Smooth muscle cell (in vitro differentiated cells): ENCODE measurements at regions not wholly inside any gene's neighbourhood (a gene's known extent, or its start where the extent isn't known, plus 50 kb on each side); places are given as distances from the start of the nearest gene placed in this dataset.

Experiments
- DNase-seq: peaks from one replicate; lab custom pipeline; 2025; ENCODE audit not compliant: unreplicated experiment; lab: John Stamatoyannopoulos, UW
- H2AFZ ChIP-seq: fragments of 200-600 bp; sonication (generic); 2 replicates; pipeline ENCODE4 v1.6.0; 2016; ENCODE audit warnings: antibody characterized with exemption, low read depth, mild to moderate bottlenecking
- H3F3A ChIP-seq: fragments of 200-600 bp; sonication (generic); 2 replicates; pipeline ENCODE4 v1.6.0; 2017; ENCODE audit warnings: antibody characterized with exemption, low read depth
- H3K27ac ChIP-seq: fragments of 200-600 bp; sonication (generic); 2 replicates; pipeline ENCODE4 v1.5.1; 2016; ENCODE audit warnings: low read depth, mild to moderate bottlenecking
- H3K27me3 ChIP-seq: fragments of 200-600 bp; sonication (generic); 2 replicates; pipeline ENCODE4 v1.6.1; 2016; ENCODE audit warnings: low read depth, mild to moderate bottlenecking
- H3K36me3 ChIP-seq: fragments of 200-600 bp; sonication (generic); 2 replicates; pipeline ENCODE4 v1.5.1; 2016; ENCODE audit warnings: low read depth
- H3K4me1 ChIP-seq: fragments of 200-600 bp; sonication (generic); 2 replicates; pipeline ENCODE4 v1.5.1; 2016; ENCODE audit warnings: low read depth
- H3K4me2 ChIP-seq: fragments of 200-600 bp; sonication (generic); 2 replicates; pipeline ENCODE4 v1.6.0; 2016; ENCODE audit warnings: mild to moderate bottlenecking
- H3K4me3 ChIP-seq: fragments of 200-600 bp; sonication (generic); 2 replicates; pipeline ENCODE4 v1.5.1; 2016; ENCODE audit warnings: mild to moderate bottlenecking
- H3K79me2 ChIP-seq: fragments of 200-600 bp; sonication (generic); 2 replicates; pipeline ENCODE4 v1.6.0; 2016; ENCODE audit warnings: low read depth, mild to moderate bottlenecking
- H3K9ac ChIP-seq: fragments of 200-600 bp; sonication (generic); 2 replicates; pipeline ENCODE4 v1.6.0; 2016; ENCODE audit warnings: low read depth
- H3K9me3 ChIP-seq: fragments of 200-600 bp; sonication (generic); replicated peaks from 2 replicates; pipeline ENCODE4 v1.5.1; 2016; ENCODE audit warnings: low read depth
- H4K20me1 ChIP-seq: fragments of 200-600 bp; sonication (generic); 2 replicates; pipeline ENCODE4 v1.6.0; 2016; ENCODE audit warnings: low read depth
- CTCF ChIP-seq: fragments of 200-600 bp; sonication (generic); IDR thresholded peaks from 2 replicates; pipeline ENCODE4 v1.5.1; 2017; ENCODE audit warnings: borderline replicate concordance, mild to moderate bottlenecking, antibody characterized with exemption; ENCODE audit not compliant: insufficient read depth, poor library complexity, severe bottlenecking
- WGBS: methylation state at CpG from one replicate; pipeline ENCODE4 v1.1.7; 2016; ENCODE audit warnings: low lambda C conversion rate; 5-methylcytosine and 5-hydroxymethylcytosine counted together

- H3K36me3 ChIP-seq: no peaks in the 10 kb centered on the region
- 93% methylated on average over 10 of the region's 10 CpGs for WGBS
- H4K20me1 ChIP-seq: no peaks in the 10 kb centered on the region
- DNase-seq: no peak
- no peak overlapping the region for H3K4me2 ChIP-seq
- no peak overlapping the region for H3K27ac ChIP-seq
- no peak overlapping the region for H3K4me3 ChIP-seq
- H3F3A ChIP-seq: no peaks in the 10 kb centered on the region
- no peaks in the 10 kb centered on the region for H3K4me1 ChIP-seq
- no peaks in the 10 kb centered on the region for H3K27me3 ChIP-seq
- H3K9me3 ChIP-seq: no peaks in the 10 kb centered on the region
- H3K9ac ChIP-seq: no peak overlapping the region
- no peak for TF ChIP-seq CTCF
- H2AFZ ChIP-seq: no peak overlapping the region
- no peaks in the 10 kb centered on the region for H3K79me2 ChIP-seq
Measured at GRCh38 chr9:759983-760736, 81.3 kb upstream of the DMRT1 start.

GRCh38 chr9:761176-761792 is 80.2 kb upstream of the DMRT1 start:
- Histone ChIP-seq H3K9ac (no peak overlapping the region), H3K4me2 (no peak overlapping the region), H2AFZ (no peak overlapping the region), H3K27me3 (no peaks in the 10 kb centered on the region), H3F3A (no peaks in the 10 kb centered on the region), H3K9me3 (no peaks in the 10 kb centered on the region), H3K4me3 (no peak overlapping the region), H3K27ac (no peak overlapping the region), H3K79me2 (no peaks in the 10 kb centered on the region), H3K4me1 (no peaks in the 10 kb centered on the region), H4K20me1 (no peaks in the 10 kb centered on the region), H3K36me3 (no peaks in the 10 kb centered on the region)
- WGBS: 86% methylated on average over 7 of the region's 7 CpGs
- no peak for TF ChIP-seq CTCF
- DNase-seq: no peak

- no peaks in the 10 kb centered on the region for H3K79me2 ChIP-seq
- no peaks in the 10 kb centered on the region for H3K27me3 ChIP-seq
- no peaks in the 10 kb centered on the region for H3K4me1 ChIP-seq
- WGBS: 93% methylated on average over 13 of the region's 13 CpGs
- no peaks in the 10 kb centered on the region for H3F3A ChIP-seq
- TF ChIP-seq CTCF: no peak
- H3K27ac ChIP-seq: no peak overlapping the region
- no peak overlapping the region for H3K4me3 ChIP-seq
- DNase-seq: no peak
- H4K20me1 ChIP-seq: no peaks in the 10 kb centered on the region
- H3K4me2 ChIP-seq: no peak overlapping the region
- no peak overlapping the region for H2AFZ ChIP-seq
- H3K36me3 ChIP-seq: no peaks in the 10 kb centered on the region
- no peaks in the 10 kb centered on the region for H3K9me3 ChIP-seq
- H3K9ac ChIP-seq: no peak overlapping the region
Measured at GRCh38 chr9:761793-762560, 79.5 kb upstream of the DMRT1 start.
